Lung (tissue), 11 donors: ENCODE measurements at regions not wholly inside any gene's neighbourhood (a gene's known extent, or its start where the extent isn't known, plus 50 kb on each side); places are given as distances from the start of the nearest gene placed in this dataset.

Source experiments
- ATAC-seq: fragments of 200-7000 bp; cut with Tn5 transposase; one replicate; pipeline ENCODE4 v1.9.1; 2020; ENCODE audit warnings: moderate number of reproducible peaks; ENCODE audit not compliant: insufficient read depth, low FRiP score
- DNase-seq, 3 donors: peaks; one replicate each; pipeline ENCODE4 v3.0.0-alpha.2; 2013 to 2017
- H3K27ac ChIP-seq, 2 donors: one replicate each; pipeline ENCODE4 v1.5.1; 2013; ENCODE audit warnings: mild to moderate bottlenecking in 2 of 2, moderate library complexity in 2 of 2, control low read depth in 1 of 2, inconsistent platforms in 1 of 2, low read depth in 1 of 2, low read length in 1 of 2
- H3K27me3 ChIP-seq, 3 donors: one replicate each; pipeline ENCODE4 v1.5.1; 2013; ENCODE audit warnings: low read length in 2 of 3; ENCODE audit not compliant: control insufficient read depth in 3 of 3, insufficient read depth in 3 of 3
- H3K36me3 ChIP-seq, 4 donors: one replicate each; pipeline ENCODE4 v1.5.1; 2013; ENCODE audit warnings: low read length in 4 of 4, mild to moderate bottlenecking in 1 of 4, moderate library complexity in 1 of 4; ENCODE audit not compliant: control insufficient read depth in 4 of 4, insufficient read depth in 4 of 4
- H3K4me1 ChIP-seq, 5 donors: one replicate each; pipeline ENCODE4 v1.5.1; 2013; ENCODE audit warnings: low read length in 5 of 5, mild to moderate bottlenecking in 2 of 5, moderate library complexity in 1 of 5; ENCODE audit not compliant: control insufficient read depth in 5 of 5, insufficient read depth in 5 of 5
- H3K4me3 ChIP-seq: one replicate; pipeline ENCODE4 v1.5.1; 2013; ENCODE audit warnings: mild to moderate bottlenecking, control low read depth, moderate library complexity
- H3K9ac ChIP-seq, 2 donors: one replicate each; pipeline ENCODE4 v1.5.1; 2013; ENCODE audit warnings: low read length in 2 of 2, control low read depth in 1 of 2; ENCODE audit not compliant: insufficient read depth in 1 of 2
- H3K9me3 ChIP-seq, 4 donors: one replicate each; pipeline ENCODE4 v1.5.1; 2013; ENCODE audit warnings: low read length in 3 of 4, mild to moderate bottlenecking in 1 of 4, moderate library complexity in 1 of 4; ENCODE audit not compliant: control insufficient read depth in 4 of 4, insufficient read depth in 3 of 4
- whole genome bisulfite sequencing, 2 donors: extraction: QIAGEN DNeasy Blood & Tissue Kit; methylation state at CpG; one replicate each; pipeline ENCODE4 v1.1.7; 2013; 5-methylcytosine and 5-hydroxymethylcytosine counted together
- TF ChIP-seq, protein P1 (sequence below): IDR thresholded peaks from 2 replicates; pipeline ENCODE4 v1.5.1; 2012; ENCODE audit warnings: mild to moderate bottlenecking; ENCODE audit errors: control extremely low read depth, extremely low read depth
- donor health status: control.
- donor health status: control.
- donor health status: Bipolar disorder and iron deficiency.
- donor health status: healthy.
- donor health status: DM: yes; HTN: yes; CAD: no.

- no peaks in the 10 kb centered on the region for H3K27me3 ChIP-seq
- no peak overlapping the region for H3K9ac ChIP-seq
- no peaks in the 10 kb centered on the region for H3K36me3 ChIP-seq
- ATAC-seq (peak; percentile 28), DNase-seq (no peak)
- H3K4me1 ChIP-seq, result peaks cover 0 to 9% (median 5%) of the 10 kb centered on the region in 5 donors
- 15 to 20% methylated on average over 2 of the region's 2 CpGs for WGBS, 2 donors
- H3K4me3 ChIP-seq, result no peak overlapping the region
- TF ChIP-seq, protein P1, sequence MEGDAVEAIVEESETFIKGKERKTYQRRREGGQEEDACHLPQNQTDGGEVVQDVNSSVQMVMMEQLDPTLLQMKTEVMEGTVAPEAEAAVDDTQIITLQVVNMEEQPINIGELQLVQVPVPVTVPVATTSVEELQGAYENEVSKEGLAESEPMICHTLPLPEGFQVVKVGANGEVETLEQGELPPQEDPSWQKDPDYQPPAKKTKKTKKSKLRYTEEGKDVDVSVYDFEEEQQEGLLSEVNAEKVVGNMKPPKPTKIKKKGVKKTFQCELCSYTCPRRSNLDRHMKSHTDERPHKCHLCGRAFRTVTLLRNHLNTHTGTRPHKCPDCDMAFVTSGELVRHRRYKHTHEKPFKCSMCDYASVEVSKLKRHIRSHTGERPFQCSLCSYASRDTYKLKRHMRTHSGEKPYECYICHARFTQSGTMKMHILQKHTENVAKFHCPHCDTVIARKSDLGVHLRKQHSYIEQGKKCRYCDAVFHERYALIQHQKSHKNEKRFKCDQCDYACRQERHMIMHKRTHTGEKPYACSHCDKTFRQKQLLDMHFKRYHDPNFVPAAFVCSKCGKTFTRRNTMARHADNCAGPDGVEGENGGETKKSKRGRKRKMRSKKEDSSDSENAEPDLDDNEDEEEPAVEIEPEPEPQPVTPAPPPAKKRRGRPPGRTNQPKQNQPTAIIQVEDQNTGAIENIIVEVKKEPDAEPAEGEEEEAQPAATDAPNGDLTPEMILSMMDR, result no peak
- no peak overlapping the region for H3K27ac ChIP-seq
- H3K9me3 ChIP-seq, result no peaks in the 10 kb centered on the region
These were observed 402.0 kb upstream of the MMADHC start for GRCh38 chr2:149989447-149990063.

DNA sequence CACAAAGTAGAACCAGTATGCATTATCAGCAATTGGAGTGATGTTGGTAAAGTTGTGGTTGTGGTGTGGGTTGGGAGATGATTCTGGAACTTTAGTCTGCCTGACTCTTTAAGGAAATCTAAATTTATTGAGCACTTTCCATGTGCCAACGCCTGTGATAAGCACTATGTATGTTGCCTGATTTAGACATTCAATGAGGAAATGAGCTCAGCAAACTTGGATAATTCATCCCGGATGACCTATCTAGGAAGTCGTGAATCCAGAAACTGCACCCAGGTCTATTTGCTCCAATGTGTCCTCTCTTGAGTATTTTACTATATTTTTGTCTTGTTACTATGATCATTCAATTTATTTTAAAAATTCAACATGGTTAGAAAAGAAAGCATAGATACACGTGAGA is 400.8 kb upstream of the MMADHC start:
- 60 to 76% methylated on average over 4 of the region's 4 CpGs for WGBS, 2 donors
- H3K27me3 ChIP-seq, result no peaks in the 10 kb centered on the region
- TF ChIP-seq, protein P1, result no peak
- H3K36me3 ChIP-seq, result no peaks in the 10 kb centered on the region
- ATAC-seq, result no peak
- no peak overlapping the region for H3K9ac ChIP-seq
- H3K9me3 ChIP-seq, result no peaks in the 10 kb centered on the region
- no peak overlapping the region for H3K4me3 ChIP-seq
- DNase-seq, result no peak
- H3K4me1 ChIP-seq, result peaks cover 0 to 9% (median 5%) of the 10 kb centered on the region in 5 donors
- no peak overlapping the region for H3K27ac ChIP-seq

GRCh38 chr2:149986861-149987260 is 399.3 kb upstream of the MMADHC start:
- ATAC-seq (no peak), DNase-seq (no peak)
- 89 to 97% methylated on average over 2 of the region's 2 CpGs for WGBS, 2 donors
- no peak overlapping the region for H3K9ac ChIP-seq
- H3K36me3 ChIP-seq, result no peaks in the 10 kb centered on the region
- H3K4me3 ChIP-seq, result no peak overlapping the region
- H3K27me3 ChIP-seq, result no peaks in the 10 kb centered on the region
- H3K27ac ChIP-seq, result no peak overlapping the region
- TF ChIP-seq, protein P1, result no peak
- no peaks in the 10 kb centered on the region for H3K9me3 ChIP-seq
- H3K4me1 ChIP-seq, result peaks cover 0 to 7% (median 5%) of the 10 kb centered on the region in 5 donors

- TF ChIP-seq, protein P1, result no peak
- H3K9ac ChIP-seq, result no peak overlapping the region
- H3K9me3 ChIP-seq, result peaks cover 0 to 3% (median 0%) of the 10 kb centered on the region in 4 donors
- no peaks in the 10 kb centered on the region for H3K27me3 ChIP-seq
- H3K27ac ChIP-seq, result no peak overlapping the region
- H3K4me3 ChIP-seq, result no peak overlapping the region
- DNase-seq, result no peak
- no peaks in the 10 kb centered on the region for H3K36me3 ChIP-seq
- ATAC-seq, result no peak
- peaks cover 0 to 3% (median 0%) of the 10 kb centered on the region in 5 donors for H3K4me1 ChIP-seq
These were observed 396.7 kb upstream of the MMADHC start for GRCh38 chr2:149984311-149984710.
